GM10266 (cell line): ENCODE measurements at regions not wholly inside any gene's neighbourhood (a gene's known extent, or its start where the extent isn't known, plus 50 kb on each side); places are given as distances from the start of the nearest gene placed in this dataset.

ENCODE experiments used
- DNase-seq: peaks from one replicate; pipeline ENCODE4 v3.0.0; 2012; ENCODE audit errors: extremely low spot score
- CTCF ChIP-seq: IDR thresholded peaks from 2 replicates; pipeline ENCODE4 v1.5.1; 2012; ENCODE audit warnings: mild to moderate bottlenecking, low read depth; ENCODE audit not compliant: control insufficient read depth, insufficient read depth; ENCODE audit errors: missing control alignments

- no peak for TF ChIP-seq CTCF
- DNase-seq: peak; percentile 8
Observed at GRCh38 chr1:118271883-118272282, 86.9 kb upstream of the SPAG17 start.

- DNase-seq: no peak
- TF ChIP-seq CTCF: no peak
Observed at GRCh38 chr1:118269598-118269997, 84.6 kb upstream of the SPAG17 start.

- TF ChIP-seq CTCF: no peak
- DNase-seq: no peak
Observed at GRCh38 chr1:118266436-118266835, 81.4 kb upstream of the SPAG17 start.

GRCh38 chr1:118264343-118264742 lies 79.3 kb upstream of the SPAG17 start:
- no peak for DNase-seq
- TF ChIP-seq CTCF: no peak

GRCh38 chr1:118262865-118263264 lies 77.8 kb upstream of the SPAG17 start:
- DNase-seq: no peak
- no peak for TF ChIP-seq CTCF

- DNase-seq: no peak
- no peak for TF ChIP-seq CTCF
Observed at GRCh38 chr1:118258975-118259374, 73.9 kb upstream of the SPAG17 start.

DNA sequence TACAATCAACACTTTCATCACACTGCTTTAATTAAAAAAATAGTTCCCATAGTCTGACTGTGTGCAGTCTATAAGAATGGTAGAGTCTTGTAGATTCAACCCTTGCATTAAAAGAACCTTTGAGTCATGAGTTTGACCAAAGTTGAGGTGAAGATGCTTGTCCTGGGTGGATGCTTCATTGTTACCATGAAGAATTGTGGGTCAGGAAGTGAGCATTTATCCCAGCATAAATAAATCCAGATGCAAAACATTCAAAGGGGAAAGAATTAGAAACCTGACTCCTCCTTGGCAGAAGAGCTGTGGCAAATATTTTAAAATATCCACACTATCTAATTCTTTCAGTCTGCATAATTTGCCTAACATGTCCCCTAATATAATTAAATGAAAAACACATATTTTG lies 72.9 kb upstream of the SPAG17 start:
- DNase-seq: no peak
- no peak for TF ChIP-seq CTCF
